Cardiac septum (tissue), 1 donor: ENCODE measurements at regions not wholly inside any gene's neighbourhood (a gene's known extent, or its start where the extent isn't known, plus 50 kb on each side); places are given as distances from the start of the nearest gene placed in this dataset.

ENCODE experiments used
- DNase-seq: peaks from one replicate; pipeline ENCODE4 v3.0.0-alpha.2; 2020; ENCODE audit warnings: low spot score
- intact Hi-C: fragments of 100-400 bp; cut with DNase I; formaldehyde crosslinking; loops from one replicate; pipeline ENCODE4 v1.14.0; 2022
- donor health status: DM: no; HTN: no; CAD: no.

- no peak for DNase-seq
- intact Hi-C loops, result no loop called here
These were observed 289.4 kb upstream of the MIR17HG start for GRCh38 chr13:91058066-91058465.

- DNase-seq, result no peak
- intact Hi-C loops, result no loop called here
These were observed 288.6 kb upstream of the MIR17HG start for GRCh38 chr13:91058919-91059318.

- intact Hi-C loops, result no loop called here
- DNase-seq, result no peak
These were observed 280.7 kb upstream of the MIR17HG start for GRCh38 chr13:91066745-91067144.

GRCh38 chr13:91072486-91072885 is 275.0 kb upstream of the MIR17HG start:
- intact Hi-C loops, result no loop called here
- no peak for DNase-seq

GRCh38 chr13:91074091-91074490 is 273.4 kb upstream of the MIR17HG start:
- intact Hi-C loops, result no loop called here

GRCh38 chr13:91076830-91077229 is 270.7 kb upstream of the MIR17HG start:
- intact Hi-C loops, result no loop called here
- no peak for DNase-seq

More at GRCh38 chr13:91074091-91074490, 273.4 kb upstream of the MIR17HG start:
- no peak for DNase-seq

- intact Hi-C loops, result no loop called here
- no peak for DNase-seq
These were observed 269.3 kb upstream of the MIR17HG start for GRCh38 chr13:91078093-91078679.

- intact Hi-C loops, result no loop called here
- DNase-seq, result no peak
These were observed 268.3 kb upstream of the MIR17HG start for GRCh38 chr13:91079176-91079575.

- no peak for DNase-seq
- intact Hi-C loops, result no loop called here
These were observed 262.4 kb upstream of the MIR17HG start for GRCh38 chr13:91085127-91085526.

- intact Hi-C loops, result no loop called here
- no peak for DNase-seq
These were observed 260.4 kb upstream of the MIR17HG start for GRCh38 chr13:91086936-91087716.

GRCh38 chr13:91097269-91097668 is 250.2 kb upstream of the MIR17HG start:
- intact Hi-C loops, result no loop called here
- no peak for DNase-seq

GRCh38 chr13:91099877-91100276 is 247.6 kb upstream of the MIR17HG start:
- intact Hi-C loops, result no loop called here
- DNase-seq, result no peak

GRCh38 chr13:91100944-91101343 is 246.5 kb upstream of the MIR17HG start:
- DNase-seq, result no peak
- intact Hi-C loops, result no loop called here

- intact Hi-C loops, result no loop called here
- no peak for DNase-seq
These were observed 246.1 kb upstream of the MIR17HG start for GRCh38 chr13:91101381-91101780.

GRCh38 chr13:91105270-91105669 is 242.2 kb upstream of the MIR17HG start:
- intact Hi-C loops, result no loop called here
- DNase-seq, result no peak

- intact Hi-C loops, result no loop called here
These were observed 240.9 kb upstream of the MIR17HG start for GRCh38 chr13:91106565-91106964.

GRCh38 chr13:91108315-91108714 is 239.2 kb upstream of the MIR17HG start:
- intact Hi-C loops, result no loop called here
- no peak for DNase-seq

More at GRCh38 chr13:91106565-91106964, 240.9 kb upstream of the MIR17HG start:
- no peak for DNase-seq

GRCh38 chr13:91111476-91112200 is 235.8 kb upstream of the MIR17HG start:
- no peak for DNase-seq
- intact Hi-C loops, result no loop called here

GRCh38 chr13:91112201-91112923 is 235.1 kb upstream of the MIR17HG start:
- intact Hi-C loops, result no loop called here
- DNase-seq, result no peak

GRCh38 chr13:91112924-91113277 is 234.6 kb upstream of the MIR17HG start:
- intact Hi-C loops, result no loop called here
- DNase-seq, result no peak
